Stimulated activated naive CD8-positive, alpha-beta T cell treated with anti-CD3 and anti-CD28 coated beads, Interleukin-15, Interleukin-2, amounts not matched to agents 100 ng/mL and 50 ng/mL, for 24 hours (primary cell): ENCODE measurements at regions not wholly inside any gene's neighbourhood (a gene's known extent, or its start where the extent isn't known, plus 50 kb on each side); places are given as distances from the start of the nearest gene placed in this dataset.

ENCODE experiments used
- H3K27ac Mint-ChIP-seq: one replicate; pipeline ENCODE4 v1.8.0; 2021; ENCODE audit warnings: mild to moderate bottlenecking, mixed read lengths
- H3K27me3 Mint-ChIP-seq: one replicate; pipeline ENCODE4 v1.8.0; 2021; ENCODE audit warnings: mixed read lengths
- H3K36me3 Mint-ChIP-seq: one replicate; pipeline ENCODE4 v1.8.0; 2021; ENCODE audit warnings: low read depth, mixed read lengths
- H3K4me1 Mint-ChIP-seq: one replicate; pipeline ENCODE4 v1.8.0; 2021; ENCODE audit warnings: low read depth, mixed read lengths
- H3K4me3 Mint-ChIP-seq: one replicate; pipeline ENCODE4 v1.8.0; 2021; ENCODE audit warnings: mild to moderate bottlenecking, mixed read lengths
- H3K9me3 Mint-ChIP-seq: one replicate; pipeline ENCODE4 v1.8.0; 2021; ENCODE audit warnings: mixed read lengths

DNA sequence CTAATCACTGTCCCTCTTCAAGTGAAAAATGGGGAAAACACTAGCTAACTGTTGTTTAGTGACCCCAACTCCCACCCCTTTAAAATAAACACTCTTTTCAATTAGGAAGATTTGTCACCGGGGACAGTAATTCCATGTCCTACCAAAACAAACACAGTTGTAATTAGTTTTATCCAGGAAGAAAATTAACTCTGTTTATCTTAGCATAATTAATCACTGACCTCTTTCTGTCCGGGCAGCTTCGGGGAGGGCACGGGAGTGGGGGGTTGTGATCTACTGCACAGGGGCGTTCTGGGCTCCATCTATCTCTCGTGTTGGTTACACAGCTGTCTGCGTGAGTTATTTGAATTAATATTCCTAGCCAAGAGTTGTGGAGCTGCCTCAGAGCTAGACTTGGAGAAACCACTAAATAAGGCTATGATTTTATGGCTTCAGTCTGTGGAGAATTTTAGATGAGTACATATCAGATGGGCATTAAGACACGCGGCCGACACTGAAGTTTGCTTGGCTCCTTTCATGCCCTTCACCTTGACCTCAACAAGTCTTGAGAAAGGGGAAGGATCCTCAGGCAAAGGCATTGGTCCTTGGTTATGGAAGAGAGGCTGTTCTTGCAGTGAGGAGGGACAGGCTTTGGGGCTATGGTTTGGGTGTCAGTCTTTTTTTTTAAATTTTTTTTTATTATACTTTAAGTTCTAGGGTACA lies 102.0 kb upstream of the TRABD2B start:
- Mint-ChIP-seq H3K4me3 (no peak overlapping the region), H3K4me1 (no peaks in the 10 kb centered on the region), H3K27ac (no peak overlapping the region), H3K36me3 (no peaks in the 10 kb centered on the region), H3K9me3 (no peaks in the 10 kb centered on the region), H3K27me3 (peaks cover 38% of the 10 kb centered on the region)

DNA sequence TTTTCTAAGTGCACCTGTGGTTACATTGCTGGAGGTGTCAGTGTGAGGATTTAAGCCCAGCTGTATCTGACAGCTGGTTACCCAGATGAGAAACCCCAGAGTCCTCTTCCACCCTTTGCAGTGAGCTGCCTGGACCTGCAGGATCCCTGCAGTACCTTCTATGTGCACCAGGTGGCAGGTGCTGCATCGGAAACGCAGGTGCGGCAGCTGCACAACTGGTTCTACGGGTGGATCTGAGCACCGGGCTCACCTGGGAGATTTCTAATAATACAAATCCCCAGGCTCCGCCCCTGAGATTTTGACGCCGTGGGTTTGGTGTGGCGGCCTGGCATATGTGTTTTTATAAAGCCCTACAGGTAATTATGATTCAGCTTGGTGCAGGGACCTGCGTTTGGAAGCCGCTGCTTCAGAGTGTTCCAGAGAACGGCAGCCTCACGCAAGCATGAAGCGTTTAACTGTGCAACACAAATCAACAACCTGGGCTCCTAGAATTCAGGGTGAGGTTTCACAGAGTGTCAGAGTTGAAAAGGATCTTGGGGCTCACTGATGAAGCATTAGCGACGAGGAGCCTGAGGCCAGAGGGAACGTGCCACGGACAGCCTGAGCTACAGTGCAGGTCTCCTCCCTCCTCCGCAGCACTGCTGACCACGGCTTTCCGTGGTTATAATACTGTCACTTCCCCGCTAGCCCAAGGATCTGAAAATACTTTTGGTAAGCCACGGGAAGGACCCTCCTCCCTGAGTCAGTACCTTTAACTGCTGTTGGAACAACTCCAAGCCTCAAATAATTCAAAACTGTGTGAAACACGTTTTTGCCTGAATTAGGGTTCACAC lies 96.7 kb upstream of the TRABD2B start:
- peak overlapping the region; percentile 6 for H3K4me3 Mint-ChIP-seq
- peaks cover 69% of the 10 kb centered on the region for H3K27me3 Mint-ChIP-seq
- no peaks in the 10 kb centered on the region for H3K4me1 Mint-ChIP-seq
- H3K27ac Mint-ChIP-seq: no peak overlapping the region
- no peaks in the 10 kb centered on the region for H3K36me3 Mint-ChIP-seq
- H3K9me3 Mint-ChIP-seq: no peaks in the 10 kb centered on the region

DNA sequence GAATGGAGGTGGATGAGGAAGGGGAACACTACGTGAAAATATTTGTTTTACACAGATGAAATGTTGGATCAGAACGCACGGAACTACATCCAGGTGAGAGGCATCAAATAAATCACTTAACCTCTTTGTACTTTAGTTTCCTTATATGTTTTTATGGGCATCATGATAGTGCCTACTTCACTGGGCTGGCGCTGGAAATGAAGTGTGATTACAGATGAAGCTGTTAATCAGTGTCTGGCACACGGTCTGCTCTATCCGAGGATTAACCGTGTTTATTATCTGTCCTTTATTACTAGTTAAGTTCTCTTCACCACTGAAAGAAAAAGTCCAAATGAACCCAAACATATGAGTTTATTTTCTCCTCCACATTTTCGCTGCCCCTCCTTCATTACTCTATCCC lies 96.0 kb upstream of the TRABD2B start:
- Mint-ChIP-seq H3K36me3 (no peaks in the 10 kb centered on the region), H3K4me1 (no peaks in the 10 kb centered on the region), H3K9me3 (no peaks in the 10 kb centered on the region), H3K4me3 (no peak overlapping the region), H3K27ac (no peak overlapping the region), H3K27me3 (peaks cover 63% of the 10 kb centered on the region)

DNA sequence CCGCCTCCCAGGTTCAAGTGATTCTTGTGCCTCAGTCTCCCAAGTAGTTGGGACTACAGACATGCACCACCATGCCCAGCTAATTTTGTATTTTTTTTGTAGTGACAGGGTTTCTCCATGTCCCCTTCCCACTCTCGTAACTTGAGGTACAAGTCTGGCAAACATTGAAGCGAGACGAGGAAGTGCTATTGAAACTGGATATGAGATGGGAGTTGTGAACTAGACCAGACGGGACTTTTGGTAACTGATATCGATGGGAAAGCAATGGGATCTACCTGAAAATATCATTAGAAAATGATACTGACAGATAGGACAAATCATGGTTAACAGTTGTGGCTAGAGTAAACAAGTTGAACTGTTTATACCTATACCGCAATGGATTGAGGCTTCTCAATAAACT lies 95.2 kb upstream of the TRABD2B start:
- peaks cover 57% of the 10 kb centered on the region for H3K27me3 Mint-ChIP-seq
- H3K4me3 Mint-ChIP-seq: no peak overlapping the region
- no peaks in the 10 kb centered on the region for H3K9me3 Mint-ChIP-seq
- H3K4me1 Mint-ChIP-seq: no peaks in the 10 kb centered on the region
- H3K36me3 Mint-ChIP-seq: no peaks in the 10 kb centered on the region
- H3K27ac Mint-ChIP-seq: no peak overlapping the region

DNA sequence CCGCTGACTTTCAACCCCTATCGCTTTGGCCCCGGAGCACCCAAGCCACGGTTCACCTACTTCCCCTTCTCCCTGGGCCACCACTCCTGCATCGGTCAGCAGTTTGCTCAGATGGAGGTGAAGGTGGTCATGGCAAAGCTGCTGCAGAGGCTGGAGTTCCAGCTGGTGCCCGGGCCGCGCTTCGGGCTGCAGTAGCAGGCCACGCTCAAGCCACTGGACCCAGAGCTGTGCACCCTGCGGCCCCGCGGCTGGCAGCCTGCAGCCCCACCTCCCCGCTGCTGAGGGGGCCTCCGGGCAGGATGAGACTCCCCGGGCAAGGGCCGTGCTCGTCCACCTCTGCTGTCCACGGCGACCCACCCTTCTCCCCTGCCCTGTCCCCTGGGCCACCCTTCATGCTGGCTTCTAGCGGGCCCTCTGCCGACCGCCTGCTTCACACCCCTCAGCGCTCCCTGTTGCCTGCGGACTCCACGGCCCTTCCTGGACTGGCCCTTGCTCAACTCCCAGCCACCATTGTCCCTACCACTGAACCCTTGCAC lies 92.2 kb upstream of the TRABD2B start:
- peaks cover 46% of the 10 kb centered on the region for H3K27me3 Mint-ChIP-seq
- H3K9me3 Mint-ChIP-seq: no peaks in the 10 kb centered on the region
- no peaks in the 10 kb centered on the region for H3K36me3 Mint-ChIP-seq
- no peak overlapping the region for H3K27ac Mint-ChIP-seq
- H3K4me1 Mint-ChIP-seq: no peaks in the 10 kb centered on the region
- no peak overlapping the region for H3K4me3 Mint-ChIP-seq

DNA sequence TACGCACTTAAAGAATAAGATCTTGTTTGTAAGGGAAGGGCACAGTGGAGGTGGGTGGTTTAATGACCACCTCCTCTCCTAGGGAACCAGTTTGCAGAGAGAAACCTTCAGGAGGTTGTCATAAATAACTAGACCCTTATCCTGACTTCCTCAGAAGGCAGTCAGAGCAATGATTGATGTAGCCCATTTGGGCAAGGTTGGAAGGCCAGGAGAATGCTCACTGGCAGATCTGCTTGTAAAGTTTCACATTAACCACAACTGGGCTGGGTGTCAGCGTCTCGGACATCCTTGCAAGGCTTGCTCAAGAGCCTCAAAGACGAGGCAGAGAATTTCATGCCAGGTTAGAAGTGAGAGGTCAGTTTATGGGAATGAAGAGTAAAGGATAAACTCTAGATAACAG lies 87.6 kb upstream of the TRABD2B start:
- Mint-ChIP-seq H3K9me3 (no peaks in the 10 kb centered on the region), H3K27ac (no peak overlapping the region), H3K36me3 (no peaks in the 10 kb centered on the region), H3K4me1 (no peaks in the 10 kb centered on the region), H3K27me3 (peaks cover 9% of the 10 kb centered on the region), H3K4me3 (no peak overlapping the region)

DNA sequence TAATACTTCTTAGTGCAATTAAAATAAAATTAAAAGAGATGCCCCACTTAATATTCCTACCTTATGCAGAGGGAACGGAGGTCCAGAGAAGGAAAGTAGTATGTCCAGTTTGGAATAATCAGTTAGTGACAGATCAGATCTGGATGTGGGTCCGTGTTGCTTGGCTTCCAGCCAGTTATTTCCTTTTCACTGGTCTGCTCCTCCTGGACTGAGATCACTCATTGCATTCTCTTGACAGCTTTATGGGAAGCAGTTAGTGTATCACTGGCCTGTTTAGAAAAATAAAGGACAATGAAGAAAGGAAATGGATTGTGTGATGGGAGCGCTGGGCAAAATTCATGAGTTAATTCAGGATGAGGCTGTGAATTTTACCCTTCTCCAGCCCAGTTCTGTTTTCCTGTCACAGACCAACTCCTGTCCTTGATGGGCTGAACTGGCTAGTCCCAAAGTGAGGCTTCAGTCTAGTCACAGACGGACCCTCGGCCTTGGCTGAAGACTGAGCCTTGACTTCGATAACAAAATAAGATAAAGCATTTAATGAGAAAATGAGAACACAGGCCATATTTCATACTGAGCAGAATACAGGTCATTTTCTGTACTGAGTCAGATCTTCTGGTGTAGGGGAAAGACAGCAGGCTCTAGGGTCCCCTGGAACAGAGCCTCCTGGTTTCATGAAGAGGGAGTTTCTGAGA lies 85.2 kb upstream of the TRABD2B start:
- no peak overlapping the region for H3K27ac Mint-ChIP-seq
- no peaks in the 10 kb centered on the region for H3K4me1 Mint-ChIP-seq
- H3K27me3 Mint-ChIP-seq: peaks cover 9% of the 10 kb centered on the region
- H3K4me3 Mint-ChIP-seq: no peak overlapping the region
- H3K36me3 Mint-ChIP-seq: no peaks in the 10 kb centered on the region
- no peaks in the 10 kb centered on the region for H3K9me3 Mint-ChIP-seq

DNA sequence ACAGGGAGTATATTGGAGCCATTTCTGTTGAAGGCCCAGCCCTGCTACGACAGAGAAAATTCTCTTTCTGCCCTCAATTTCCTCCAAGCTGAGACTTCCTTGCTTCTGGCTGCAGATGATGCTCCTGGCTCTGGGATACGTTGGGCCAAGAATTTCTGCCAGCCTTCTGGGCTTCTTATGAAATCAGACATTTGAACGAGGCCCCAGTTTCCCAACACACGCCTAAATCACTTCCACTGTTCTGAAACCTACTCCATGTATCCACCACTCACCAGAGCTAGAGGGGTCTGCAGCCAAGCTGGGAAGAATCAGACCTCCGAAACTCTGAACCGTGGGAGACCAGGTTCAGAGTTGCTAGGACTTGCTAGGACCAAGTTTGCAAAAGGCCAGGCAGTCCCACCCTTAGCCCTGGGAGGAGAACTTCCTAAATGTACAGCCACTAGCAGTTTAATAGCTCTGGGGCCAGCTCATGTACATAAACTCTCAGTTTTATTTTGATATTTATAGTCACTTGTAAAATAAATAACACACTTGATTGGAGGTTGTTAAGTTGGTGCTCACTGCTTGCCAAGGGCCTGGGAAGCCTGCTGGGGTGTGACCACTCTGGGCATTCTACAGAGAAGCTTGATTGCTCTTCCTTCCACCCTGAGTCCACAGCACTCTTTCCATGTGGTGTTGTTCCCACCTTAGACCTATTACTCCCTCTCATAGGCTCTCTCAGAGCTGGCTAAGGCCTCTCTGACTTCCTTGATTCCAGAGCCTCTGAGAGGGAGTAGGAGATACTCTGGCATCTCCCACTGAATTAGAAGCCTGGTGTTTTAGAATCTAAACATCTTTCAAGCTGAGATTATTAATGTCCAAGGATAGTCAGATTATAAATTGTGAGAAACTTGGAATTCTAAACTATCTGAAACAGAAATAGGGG lies 83.4 kb upstream of the TRABD2B start:
- no peaks in the 10 kb centered on the region for H3K4me1 Mint-ChIP-seq
- H3K27ac Mint-ChIP-seq: no peak overlapping the region
- H3K36me3 Mint-ChIP-seq: no peaks in the 10 kb centered on the region
- peaks cover 14% of the 10 kb centered on the region for H3K27me3 Mint-ChIP-seq
- no peak overlapping the region for H3K4me3 Mint-ChIP-seq
- no peaks in the 10 kb centered on the region for H3K9me3 Mint-ChIP-seq

DNA sequence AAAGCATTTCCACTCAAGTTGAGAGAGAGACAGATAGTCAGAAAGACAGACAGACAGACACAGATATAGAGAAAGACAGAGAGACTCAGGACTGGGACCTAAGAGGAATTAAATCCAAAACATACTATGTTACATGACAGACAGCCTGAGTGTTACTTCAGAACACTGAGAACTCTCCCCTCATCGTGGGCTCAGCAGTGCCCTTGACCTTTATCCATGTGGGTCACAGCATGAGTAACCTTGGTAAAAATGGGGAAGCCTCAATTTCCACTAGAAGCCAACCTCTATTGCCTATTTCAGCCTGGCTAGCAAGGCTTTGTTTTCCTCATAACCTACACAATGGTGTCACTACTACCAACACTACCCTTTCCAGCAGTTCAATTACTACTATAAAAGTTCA lies 81.9 kb upstream of the TRABD2B start:
- no peaks in the 10 kb centered on the region for H3K4me1 Mint-ChIP-seq
- H3K36me3 Mint-ChIP-seq: no peaks in the 10 kb centered on the region
- H3K27ac Mint-ChIP-seq: no peak overlapping the region
- peaks cover 17% of the 10 kb centered on the region for H3K27me3 Mint-ChIP-seq
- H3K4me3 Mint-ChIP-seq: no peak overlapping the region
- no peaks in the 10 kb centered on the region for H3K9me3 Mint-ChIP-seq

DNA sequence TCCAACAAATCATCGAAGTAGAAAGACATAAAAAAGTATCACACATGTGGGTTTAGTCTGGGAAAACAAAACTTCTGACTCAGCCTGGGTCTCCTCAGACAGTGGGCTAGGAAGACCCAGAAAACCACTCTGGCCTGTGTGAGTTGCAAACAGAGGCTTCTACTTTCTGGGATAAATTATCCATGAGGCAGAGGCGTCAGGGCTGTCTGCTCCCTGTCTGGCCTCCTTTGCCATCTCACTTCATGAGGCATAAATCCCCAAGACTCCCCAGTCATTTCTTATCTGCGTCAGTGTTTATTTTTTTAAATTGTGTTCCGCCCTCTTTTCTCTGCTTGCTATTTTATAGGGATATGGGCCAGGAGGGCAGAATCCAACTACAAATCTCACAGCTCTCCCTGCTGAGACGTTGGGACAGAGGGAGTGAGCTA lies 80.6 kb upstream of the TRABD2B start:
- Mint-ChIP-seq H3K4me1 (no peaks in the 10 kb centered on the region), H3K27ac (no peak overlapping the region), H3K9me3 (no peaks in the 10 kb centered on the region), H3K27me3 (peaks cover 17% of the 10 kb centered on the region), H3K4me3 (no peak overlapping the region), H3K36me3 (no peaks in the 10 kb centered on the region)

DNA sequence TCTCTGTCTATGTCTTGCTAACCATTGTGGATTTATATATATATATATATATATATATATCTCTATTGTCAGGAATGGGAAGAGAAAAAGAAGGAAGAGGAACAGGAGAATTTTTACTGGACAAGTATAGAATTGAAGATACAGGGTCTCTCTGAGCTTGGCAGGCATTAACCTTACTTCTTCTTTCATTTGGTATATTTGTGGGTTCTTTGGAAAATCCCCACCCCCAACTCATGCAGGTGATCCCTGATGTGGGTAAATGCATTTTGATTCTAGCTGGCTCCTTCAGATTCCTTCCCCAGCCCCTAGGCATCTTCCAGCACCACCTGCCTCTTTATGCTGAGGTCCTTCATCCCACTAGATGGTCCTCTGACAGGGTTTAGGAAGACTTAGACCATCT lies 78.8 kb upstream of the TRABD2B start:
- peaks cover 19% of the 10 kb centered on the region for H3K27me3 Mint-ChIP-seq
- no peak overlapping the region for H3K4me3 Mint-ChIP-seq
- H3K9me3 Mint-ChIP-seq: peaks cover 3% of the 10 kb centered on the region
- H3K4me1 Mint-ChIP-seq: no peaks in the 10 kb centered on the region
- H3K36me3 Mint-ChIP-seq: no peaks in the 10 kb centered on the region
- no peak overlapping the region for H3K27ac Mint-ChIP-seq

DNA sequence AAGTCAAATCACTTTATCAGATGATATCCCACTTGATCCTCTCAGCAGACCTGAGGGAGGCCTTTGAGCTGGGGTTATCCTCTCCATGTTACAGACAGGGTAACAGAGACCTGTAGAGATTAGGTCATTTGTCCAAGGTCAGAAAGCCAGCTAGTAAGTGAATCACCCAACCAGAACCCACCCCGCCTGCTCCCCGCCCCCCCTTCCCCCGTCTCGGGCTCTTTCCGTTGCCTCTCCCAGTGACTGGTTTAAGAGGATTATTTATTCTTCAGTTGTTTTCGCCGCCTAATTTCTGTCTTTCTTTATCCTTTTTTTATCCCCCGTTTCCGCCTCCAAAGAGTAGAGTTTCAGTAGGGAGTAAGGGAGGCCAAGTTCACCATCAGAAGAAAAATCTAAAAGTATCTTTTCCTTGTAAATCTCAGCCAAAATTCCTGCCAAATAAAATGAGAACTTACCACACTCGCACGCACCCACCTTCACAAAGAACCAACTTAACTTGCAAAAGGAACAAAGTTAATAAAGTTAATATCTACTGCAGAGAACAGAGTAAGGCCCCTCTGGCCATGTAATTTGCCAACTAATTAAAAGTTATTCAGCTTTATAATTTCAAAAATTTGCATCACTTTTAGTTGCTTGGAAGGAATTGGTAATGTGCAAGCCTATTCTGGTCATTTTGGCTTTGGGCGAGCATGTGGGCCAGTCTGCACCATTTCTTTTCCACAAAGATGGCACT lies 76.8 kb upstream of the TRABD2B start:
- Mint-ChIP-seq H3K27me3 (peaks cover 19% of the 10 kb centered on the region), H3K9me3 (peaks cover 3% of the 10 kb centered on the region), H3K27ac (no peak overlapping the region), H3K4me3 (no peak overlapping the region), H3K36me3 (no peaks in the 10 kb centered on the region), H3K4me1 (no peaks in the 10 kb centered on the region)

DNA sequence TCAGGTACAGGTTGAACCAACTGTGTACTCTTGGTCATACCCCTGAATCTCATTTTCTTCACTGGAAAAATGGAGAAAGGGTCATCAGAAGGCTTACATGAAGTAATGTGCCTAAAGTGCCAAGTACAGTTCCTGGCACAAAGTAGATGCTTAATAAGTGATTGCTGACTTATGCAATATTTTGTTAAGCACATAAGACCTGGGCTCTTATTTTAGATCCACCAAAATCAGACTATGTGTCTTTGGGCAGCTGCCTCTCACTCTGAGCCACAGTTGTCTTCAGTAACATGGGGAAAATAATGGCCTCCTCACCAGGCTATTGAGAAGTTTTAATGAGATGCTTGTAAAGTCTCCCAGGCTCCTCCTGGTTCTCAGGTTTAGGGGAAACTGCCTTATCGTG lies 74.3 kb upstream of the TRABD2B start:
- peaks cover 3% of the 10 kb centered on the region for H3K9me3 Mint-ChIP-seq
- no peaks in the 10 kb centered on the region for H3K4me1 Mint-ChIP-seq

DNA sequence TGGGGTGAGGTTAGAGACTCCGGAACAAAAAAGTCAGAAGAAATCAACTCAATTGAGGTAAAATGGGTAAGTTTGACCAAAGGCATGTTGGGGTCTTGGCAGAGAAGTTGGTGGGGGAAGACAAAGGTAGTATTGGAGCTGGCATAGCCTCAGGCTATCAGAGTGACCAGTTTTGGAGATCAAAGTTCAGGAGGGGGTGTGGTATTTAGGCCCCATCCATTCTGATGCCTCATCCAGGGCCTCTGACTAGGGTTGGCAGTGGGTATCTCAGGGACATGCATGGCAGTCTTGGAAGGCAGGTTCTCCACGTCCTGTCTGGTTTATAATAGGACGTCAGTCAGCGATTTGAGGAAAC lies 73.2 kb upstream of the TRABD2B start:
- H3K4me1 Mint-ChIP-seq: no peaks in the 10 kb centered on the region
- H3K4me3 Mint-ChIP-seq: no peak overlapping the region
- H3K36me3 Mint-ChIP-seq: no peaks in the 10 kb centered on the region
- H3K9me3 Mint-ChIP-seq: peaks cover 3% of the 10 kb centered on the region
- no peak overlapping the region for H3K27ac Mint-ChIP-seq
- peaks cover 7% of the 10 kb centered on the region for H3K27me3 Mint-ChIP-seq

More for the DNA sequence above, 74.3 kb upstream of the TRABD2B start:
- H3K27me3 Mint-ChIP-seq: peaks cover 13% of the 10 kb centered on the region
- H3K27ac Mint-ChIP-seq: no peak overlapping the region
- no peak overlapping the region for H3K4me3 Mint-ChIP-seq
- no peaks in the 10 kb centered on the region for H3K36me3 Mint-ChIP-seq
